Colon (tissue), 2 donors: ENCODE measurements at regions not wholly inside any gene's neighbourhood (a gene's known extent, or its start where the extent isn't known, plus 50 kb on each side); places are given as distances from the start of the nearest gene placed in this dataset.

Experiments used
- FAIRE-seq: peaks from 2 replicates; lab custom pipeline; 2012; peaks lifted over from hg19 to GRCh38; lab: Jason Lieb, UNC
- donor health status: control.
- donor health status: control.

DNA sequence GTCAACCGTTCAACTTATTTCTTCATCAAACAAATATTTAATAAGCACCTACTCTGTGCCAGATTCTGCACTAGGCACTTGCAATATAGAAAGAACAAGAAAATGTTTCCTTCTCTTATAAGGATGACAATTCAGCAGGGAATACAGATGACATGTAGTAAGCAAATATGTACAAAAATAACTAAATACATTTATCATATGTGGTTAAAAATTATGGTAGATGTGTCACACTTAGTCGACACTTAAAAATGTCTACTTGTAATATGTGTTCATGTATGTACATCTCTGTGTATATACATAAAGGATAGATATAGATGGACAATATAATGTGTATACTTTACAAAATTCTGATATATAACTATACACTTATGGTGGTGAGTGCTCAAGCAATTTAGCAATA is 417.0 kb upstream of the MEF2C start:
- FAIRE-seq: no peak

DNA sequence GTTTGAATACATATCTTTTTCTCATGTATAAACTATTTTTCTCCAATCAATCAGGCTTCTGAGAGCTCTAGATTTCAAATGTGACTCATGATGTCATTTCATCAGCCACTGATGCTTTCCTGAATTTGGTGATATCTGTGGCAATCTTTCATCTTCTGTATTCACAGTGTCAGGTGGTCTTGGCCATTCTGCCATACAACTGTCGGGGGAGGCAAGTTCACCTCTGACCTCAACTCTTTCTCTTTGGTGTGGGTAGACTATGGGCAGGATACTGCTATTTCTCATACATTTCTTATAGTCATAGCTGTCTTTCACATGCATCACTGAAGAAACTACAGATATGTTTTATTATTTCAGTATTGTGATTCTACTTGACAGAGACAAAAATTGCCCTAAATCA is 414.1 kb upstream of the MEF2C start:
- FAIRE-seq: no peak

DNA sequence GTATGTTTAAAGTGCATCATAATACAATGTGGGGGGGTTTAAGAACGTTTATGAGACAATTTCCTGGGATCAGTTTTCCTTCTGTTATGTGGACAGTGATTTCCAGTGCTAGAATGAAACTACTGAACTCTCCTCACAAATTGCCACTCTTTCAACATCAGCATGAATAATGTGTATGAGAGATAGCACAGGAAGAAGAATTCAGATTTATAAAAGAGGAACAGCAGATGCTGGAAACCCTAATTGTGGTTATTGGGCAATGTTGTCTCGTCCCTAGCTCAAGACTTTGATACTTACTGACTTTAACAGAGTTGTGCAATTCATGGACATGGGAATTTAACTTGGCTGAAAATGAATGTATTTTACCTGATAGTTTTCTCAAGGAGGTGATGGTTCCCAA is 410.8 kb upstream of the MEF2C start:
- no peak for FAIRE-seq

DNA sequence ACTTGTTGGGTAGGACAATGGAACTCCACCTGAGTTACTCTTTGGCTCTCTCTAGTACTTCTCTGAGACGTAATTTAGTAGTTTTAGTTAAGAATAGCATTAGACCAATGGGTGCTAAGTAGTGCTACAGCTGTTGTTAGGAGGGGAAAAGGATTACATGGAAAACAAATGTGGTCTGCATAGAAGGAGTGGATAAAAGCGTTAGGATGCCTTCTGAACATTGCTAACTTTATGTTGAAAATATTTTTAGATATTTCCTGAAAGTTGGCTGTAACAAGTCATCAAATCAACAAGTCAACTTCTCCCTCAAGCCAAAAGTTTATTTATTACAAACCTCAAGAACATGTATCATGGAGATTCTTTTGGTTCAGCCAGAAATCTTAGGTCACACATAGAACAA is 409.5 kb upstream of the MEF2C start:
- FAIRE-seq: no peak

DNA sequence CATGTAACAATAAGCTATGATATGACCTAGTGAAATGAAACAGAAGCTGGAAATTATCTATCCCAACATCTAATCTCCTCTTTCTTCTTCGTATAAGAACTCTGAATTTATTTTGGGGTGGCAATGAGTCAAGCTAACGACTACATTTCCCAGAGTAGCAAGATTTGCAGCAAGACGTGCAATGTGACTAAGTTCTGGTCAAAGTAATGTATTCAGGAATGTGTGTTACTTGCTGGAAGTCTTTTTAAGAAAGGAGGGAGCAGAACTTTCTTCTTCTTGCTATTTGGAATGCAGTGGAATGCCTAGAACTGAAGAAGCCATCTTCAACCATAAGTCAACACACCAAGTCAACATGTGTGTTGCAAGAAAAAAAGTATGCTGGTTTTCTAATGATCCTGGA is 406.6 kb upstream of the MEF2C start:
- no peak for FAIRE-seq

DNA sequence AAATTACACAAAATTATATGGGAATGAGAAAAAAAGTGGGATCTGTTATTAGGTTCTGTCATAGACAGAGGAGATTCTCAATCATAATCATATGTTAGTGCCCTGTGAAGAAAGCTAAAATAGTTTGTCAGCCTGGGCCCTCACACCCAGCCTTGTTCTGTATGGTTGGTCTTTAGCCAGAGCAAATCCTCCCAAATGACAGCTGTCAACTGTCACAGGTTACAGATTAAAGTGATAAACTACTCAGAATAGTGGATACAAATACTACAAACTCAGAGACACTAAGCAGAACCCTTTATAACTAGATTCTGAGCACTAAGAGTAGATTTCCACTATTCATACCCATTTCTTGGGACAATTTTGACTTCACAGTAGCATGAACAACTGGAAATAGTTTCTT is 405.0 kb upstream of the MEF2C start:
- FAIRE-seq: no peak

DNA sequence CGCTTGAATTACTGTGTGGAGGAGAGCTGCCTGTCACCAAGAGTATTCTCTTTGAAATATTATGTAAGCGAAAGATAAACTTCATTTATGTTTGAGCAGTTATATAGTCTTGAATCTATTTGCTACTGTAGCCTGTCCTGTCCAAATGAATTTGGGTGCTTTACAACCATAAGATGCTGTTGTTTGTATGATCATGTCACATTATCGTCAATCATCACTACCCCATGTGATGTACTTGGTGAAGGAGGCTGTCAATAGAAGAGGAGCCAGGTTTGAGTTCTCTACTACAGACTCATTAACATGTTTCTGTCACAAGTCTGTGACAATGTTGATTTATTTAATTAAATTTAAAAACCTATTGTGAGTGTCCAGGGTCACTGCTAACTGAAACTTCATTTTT is 403.3 kb upstream of the MEF2C start:
- no peak for FAIRE-seq

DNA sequence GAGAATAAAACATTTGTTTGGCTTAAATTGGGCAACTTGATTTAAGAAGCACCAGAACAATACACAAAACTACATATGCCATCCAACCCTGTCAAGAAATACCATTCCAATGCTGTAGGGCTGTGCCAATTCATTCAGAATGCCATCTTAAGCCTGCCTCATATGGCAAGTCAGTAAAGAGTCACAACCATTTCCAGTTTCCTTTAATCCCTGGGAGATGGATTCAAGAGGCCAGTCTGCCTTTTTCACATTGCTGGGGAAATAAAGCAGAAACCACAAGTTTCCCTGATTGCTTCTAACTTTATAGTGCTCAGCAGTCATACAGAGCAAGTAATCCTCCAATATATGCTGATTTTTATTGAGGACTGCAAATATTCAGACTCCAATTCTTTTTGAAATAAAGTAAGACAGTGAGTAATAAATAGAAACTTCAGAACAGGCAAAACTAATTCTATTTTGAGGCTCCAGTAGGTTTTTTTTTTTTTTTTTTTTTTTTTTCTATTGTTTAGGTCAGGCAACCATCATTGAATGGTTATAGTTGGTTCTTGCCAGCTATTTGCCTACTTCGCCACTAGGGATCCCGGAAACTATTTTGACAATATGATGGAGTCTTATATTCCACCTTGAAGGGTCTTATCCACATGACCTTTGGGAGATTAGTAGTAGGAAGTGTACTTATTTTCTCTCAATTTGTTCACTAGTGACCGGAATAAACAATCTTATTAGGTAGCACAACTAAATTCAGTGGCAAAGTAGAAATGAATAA is 400.9 kb upstream of the MEF2C start:
- FAIRE-seq: no peak

DNA sequence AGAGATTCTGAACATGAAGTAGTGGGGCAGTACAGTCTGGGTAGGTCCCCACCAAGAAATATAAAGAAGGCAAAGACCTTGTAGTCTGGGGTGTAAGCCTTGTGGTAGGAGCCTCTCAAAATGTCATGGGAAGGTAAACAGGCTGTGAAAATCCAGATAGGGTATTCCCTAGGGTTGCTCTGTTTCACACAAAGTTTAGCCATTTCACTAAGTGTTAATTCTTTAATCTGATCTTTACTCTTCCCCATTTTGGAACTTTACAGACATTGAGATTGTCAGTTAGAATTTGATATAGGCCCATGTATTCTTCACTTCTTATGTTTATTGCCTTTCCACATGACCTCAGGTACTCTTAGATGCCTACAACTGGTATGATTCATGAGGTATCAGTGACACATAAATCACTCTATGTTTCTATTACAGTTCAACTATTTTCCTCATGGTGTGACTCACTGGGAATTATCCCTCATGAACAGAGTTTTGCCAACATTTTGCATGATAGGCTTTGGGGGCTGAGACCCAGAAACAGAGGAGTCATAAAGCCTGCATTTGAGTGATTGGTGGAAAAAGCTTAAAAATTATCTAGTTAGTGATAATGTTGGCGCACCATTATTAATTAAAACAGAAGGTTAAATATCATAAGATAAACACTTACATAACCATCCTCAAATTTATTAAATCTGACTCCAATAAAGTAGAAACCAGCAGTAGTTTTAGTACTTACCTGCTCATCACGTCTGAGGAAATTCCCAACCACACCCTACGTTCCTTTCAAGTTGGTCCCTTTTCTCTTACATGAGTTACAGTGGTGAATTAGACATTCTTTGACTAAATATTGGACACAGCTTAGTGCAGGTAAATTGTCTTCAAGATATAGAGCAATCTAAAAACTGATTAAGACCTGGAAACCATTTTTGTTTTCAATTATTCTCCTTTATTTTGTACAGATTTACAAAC is 399.8 kb upstream of the MEF2C start:
- FAIRE-seq: no peak

DNA sequence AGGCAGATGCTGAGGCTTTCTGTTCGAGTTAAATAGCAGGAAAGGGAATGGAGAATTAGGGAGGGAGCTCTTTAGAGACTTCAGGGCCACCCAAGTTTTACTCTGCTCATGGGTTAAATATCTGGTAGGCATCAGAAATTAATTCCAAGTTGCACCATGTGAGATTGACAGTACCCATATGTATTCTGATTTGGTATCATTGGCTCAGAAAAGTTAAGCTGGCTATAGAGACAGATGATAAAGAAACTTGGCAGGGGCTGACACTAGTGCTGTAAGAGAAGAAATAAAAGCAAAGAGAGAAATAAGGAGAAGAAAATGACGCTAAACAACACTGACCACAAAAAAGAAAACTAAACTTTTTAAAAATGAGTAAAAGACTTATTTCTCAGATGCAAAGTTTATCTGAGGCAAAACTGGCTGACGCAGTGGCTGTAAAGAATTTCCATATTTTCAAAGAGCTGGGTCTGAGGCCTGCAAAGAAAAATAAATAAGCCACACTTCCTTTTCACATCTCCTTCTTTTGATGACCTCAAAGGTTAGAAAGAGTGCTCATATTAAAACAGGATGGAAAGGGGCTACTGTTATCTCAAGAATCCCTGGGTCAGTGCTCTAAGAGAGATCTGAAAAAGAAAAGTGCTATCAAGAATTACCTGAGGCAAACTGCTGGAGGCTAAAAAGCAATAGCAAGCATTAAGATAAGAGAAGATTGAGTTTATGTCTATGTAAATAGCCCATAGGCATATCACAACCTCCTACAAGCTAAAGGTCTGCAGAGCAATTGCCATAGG is 399.0 kb upstream of the MEF2C start:
- no peak for FAIRE-seq

DNA sequence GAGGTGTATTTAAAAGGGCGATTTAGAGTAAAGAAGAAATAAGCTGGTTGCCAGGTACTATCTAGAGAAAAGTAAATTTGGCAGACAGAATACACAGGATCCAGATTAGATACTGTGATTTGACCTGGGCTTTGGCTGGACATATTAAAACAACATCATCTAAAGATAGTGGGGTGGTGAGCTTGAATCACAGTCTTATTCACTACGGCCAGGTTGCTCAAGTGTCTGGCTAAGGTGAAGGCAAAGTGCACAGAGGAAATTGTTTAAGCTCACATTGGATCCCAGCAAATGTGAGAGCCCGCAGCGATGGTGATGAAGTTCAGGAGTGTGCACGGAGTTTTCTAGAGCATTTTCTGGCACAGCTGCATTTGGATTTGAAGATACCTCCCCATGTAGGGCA is 398.2 kb upstream of the MEF2C start:
- FAIRE-seq: no peak

DNA sequence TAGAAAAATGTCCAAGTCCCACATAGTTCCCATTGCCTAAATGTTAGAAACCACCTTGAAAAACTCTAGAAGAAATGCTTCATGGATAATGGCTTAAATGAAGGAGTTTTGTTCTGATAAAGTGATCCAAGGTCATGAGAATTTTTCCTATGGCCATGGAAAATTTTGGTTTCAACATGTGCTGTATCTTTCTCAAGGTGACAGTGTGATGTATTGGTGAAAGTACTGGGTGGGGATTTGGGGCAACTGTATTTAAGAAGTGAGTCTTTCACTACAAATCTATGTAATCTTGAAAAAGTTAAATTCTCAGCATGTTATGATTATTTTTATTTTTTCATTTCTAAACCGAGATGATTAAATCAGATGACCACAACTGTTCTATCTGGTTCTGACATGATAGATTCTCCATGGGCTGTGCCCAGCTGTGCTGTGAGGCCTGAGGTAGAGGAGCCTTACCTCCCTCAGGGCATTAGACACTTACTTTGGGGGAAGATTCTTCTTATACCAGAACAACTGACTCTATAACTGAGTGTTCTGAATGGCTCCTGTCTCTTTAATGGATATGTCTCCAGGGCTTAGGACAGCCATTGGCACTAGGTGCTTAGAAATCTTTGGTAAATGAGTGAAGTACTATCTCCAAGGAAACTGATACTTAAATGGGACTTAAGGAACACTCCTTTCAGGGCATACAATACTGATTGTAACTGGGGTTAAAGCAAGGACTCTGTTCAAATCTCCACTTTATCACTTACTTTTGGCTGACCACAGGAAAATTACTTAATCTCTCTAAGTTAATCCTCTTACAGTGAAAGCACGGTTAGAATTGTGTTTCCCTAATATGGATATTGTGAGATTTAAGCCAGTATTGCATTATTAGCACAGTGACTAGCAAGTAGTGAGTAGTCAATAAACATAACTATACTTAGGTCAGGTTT is 397.4 kb upstream of the MEF2C start:
- no peak for FAIRE-seq

DNA sequence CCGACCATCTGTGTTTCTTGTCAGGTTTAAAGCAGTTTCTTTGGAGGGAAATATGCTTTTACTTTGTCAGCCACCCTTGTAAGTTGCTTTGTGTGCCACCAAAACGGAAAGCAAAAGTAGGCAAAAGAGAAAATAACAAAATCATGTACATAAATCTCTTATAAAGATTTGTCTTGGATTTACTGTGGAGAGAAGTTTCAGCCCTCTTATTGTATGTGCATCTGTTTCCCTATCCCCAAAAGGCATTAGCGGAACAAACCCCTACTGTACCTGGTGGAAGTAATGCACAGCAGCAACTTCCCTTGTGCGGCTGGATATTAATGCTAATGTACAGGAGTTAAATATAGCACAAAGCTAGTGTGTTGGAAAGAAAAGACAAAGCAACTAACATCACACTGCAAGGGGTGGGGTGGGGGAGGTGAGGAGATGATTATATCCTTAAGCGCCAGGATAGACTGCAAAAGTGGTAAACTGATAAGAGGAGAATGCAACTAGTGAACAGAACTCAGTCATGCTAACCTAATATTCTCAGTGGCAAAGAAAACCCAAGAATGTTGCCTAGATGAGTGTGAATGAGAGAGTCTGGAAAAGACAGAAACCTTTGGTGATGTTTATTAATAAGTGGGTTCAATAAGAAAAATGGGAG is 396.5 kb upstream of the MEF2C start:
- FAIRE-seq: no peak

DNA sequence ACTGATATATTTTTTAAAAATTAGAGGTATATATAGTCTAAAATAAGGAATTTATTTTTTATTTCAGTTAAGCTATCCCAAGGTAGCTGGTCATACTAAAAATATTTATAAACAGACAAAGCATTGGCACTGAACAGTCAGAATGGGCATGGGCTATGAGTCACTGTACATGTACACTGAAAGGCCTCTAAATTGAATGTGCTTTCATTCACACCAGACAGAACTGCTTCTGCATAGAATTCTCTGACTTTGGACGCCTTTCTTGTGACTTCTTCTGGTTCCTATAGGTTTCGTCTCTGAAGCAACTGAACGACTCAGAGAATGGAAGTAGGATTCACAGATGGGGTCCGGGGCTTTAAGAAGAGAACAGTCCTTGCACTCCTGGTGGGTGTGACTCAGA is 394.8 kb upstream of the MEF2C start:
- no peak for FAIRE-seq

DNA sequence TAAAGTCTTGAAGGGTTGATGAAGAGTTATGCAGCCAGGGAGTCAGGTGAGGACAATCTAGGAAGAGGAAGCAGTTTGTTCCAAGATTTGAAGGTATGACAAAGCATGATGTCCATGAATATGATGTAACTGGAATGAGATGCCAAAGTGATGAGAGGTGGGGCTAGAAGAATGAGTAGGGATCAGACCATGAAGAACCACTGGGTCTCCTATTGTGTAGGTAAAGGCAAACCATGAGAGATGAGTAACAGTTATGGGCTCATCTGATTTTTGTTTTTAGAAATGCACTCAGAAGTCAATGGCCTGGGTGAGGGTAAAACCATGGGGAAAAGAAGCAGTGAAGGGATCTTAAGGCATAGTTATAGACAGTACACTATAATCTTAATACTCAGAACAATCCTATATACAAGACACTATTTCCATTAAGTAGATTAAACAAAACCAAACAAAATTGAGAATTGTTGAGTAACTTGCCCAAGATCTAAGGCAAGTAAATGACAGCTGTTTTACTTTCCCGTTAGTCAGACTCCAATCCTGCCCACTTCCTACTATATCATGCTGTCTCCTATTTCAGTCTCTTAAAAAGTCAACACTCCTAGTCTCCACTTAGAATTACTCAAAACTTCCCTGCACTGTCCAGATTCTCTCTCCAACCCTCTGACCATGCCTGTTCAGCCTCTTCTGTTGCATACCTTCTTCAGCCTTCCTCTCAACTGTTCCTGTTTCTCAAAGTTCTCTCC is 393.8 kb upstream of the MEF2C start:
- FAIRE-seq: no peak

DNA sequence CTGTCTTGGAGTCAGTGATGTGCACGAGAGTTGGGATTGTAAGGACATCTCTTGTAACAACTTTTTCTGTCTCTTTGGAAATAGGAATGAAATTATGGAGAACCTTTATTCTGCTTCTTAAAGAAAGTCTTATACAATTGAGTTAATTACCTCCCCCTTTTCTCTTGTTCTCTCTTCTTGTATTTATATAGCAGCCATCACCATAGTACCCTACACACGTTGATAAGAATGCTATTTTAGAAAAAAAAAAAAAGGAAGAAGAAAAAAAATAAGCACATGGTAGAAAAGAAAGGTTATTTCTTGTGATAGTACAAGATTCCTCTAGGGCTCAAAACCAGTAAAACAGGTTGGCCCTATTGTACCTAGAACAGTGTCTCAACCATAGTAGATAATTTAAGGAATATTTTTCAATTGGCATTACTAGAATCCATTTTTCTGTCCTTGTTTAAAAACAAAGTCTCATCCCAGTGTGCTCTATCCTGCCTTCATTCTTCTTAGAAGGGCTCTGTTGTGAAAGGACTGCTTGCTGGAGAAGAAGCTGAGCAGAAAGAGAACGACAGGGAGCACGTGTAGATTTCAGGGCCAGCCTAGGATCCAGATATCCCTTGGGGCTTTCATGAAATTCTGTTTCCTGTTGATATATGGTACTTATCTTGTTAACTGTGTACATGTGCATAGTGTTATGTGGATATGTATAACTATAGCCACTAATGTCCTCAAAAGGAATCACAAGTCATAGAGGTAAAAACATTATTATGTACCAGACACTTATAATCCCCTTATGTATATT is 392.3 kb upstream of the MEF2C start:
- no peak for FAIRE-seq

DNA sequence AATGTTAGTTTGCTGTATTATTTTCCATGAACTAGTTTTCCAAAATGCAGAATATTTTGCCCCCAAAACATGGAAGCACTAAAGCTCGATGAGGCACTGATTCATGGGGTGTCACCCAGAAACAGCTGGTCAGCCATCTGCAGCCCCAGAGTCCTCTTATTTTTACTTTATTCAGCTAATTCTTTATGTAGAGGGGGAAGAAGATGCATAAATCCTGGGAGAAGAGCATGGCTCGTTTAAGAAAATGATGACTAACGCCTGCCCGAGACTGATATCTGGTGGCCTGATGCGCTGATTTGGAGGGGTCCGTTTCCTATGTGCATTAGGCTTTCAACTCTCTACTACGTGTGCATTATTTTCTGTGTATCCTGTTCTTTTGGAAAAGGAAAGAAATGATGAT is 390.3 kb upstream of the MEF2C start:
- no peak for FAIRE-seq

DNA sequence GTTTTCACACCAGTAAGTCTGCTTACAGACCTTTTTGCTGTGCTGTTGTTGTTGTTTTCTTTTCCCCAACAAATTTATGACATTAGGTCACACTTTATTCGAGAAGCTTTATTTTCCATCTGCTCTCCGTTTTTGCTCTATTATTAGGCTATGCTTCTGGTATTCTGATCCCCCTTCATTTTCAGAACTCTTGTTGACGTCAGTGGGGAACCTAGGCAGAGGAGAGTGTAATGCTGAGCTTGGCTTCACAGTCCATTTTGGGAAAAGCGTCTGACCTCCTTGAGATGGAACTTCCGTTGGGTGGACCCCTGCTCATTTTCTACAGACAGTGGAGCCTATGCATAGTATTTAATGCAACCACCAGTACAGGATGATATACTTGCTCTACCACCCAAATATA is 387.9 kb upstream of the MEF2C start:
- no peak for FAIRE-seq

DNA sequence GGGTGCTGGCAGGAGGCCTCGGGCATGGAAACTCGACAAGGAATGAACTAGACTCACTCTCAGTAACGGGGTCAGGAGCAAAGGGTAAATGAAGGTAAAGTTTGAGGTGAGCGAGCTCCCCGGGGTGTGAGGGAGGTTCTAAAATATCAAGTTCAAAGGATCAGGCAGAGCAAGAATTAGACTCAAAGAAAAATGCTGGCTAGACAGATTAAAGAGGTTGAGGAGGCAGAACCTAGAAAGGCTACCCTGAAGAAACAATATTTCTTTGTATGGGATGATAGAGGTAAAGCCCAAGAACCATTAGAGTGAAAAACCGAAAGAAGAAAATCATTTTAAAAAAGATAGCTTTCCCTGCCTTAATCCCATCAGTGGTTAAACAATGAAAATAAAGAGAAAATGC is 386.7 kb upstream of the MEF2C start:
- no peak for FAIRE-seq

DNA sequence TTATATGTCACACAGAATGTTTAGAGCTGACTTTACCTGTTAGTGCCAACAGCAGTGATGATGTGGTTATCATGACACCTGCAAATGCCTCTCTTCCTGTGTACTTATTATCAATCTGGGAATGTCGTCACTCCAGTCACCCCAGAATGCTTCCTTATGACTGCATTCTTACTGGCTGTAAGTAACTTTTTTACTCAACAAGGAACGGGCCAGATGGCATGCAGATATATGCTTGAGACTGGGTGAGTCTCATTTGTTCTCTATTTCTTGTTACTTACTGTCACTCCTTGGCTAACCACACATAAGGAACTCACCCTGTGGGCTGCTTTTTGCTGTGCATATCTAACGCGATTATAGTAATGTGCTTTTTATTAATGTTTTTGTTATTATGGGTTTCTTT is 385.5 kb upstream of the MEF2C start:
- no peak for FAIRE-seq
